Gastroesophageal sphincter (tissue), 3 donors: ENCODE measurements at regions not wholly inside any gene's neighbourhood (a gene's known extent, or its start where the extent isn't known, plus 50 kb on each side); places are given as distances from the start of the nearest gene placed in this dataset.

Experiments
- CTCF ChIP-seq, 4 experiments: fragments of 200-600 bp in 2 of 4; fragments of 450-650 bp in 2 of 4; sonication (generic) in 1 of 4; IDR thresholded peaks; one replicate each; pipeline ENCODE4 v1.5.1; 2017 to 2019; ENCODE audit warnings: antibody characterized with exemption in 4 of 4, mild to moderate bottlenecking in 2 of 4, moderate library complexity in 2 of 4
- EP300 ChIP-seq: sonication (generic); formaldehyde crosslinking; IDR thresholded peaks from one replicate; pipeline ENCODE4 v1.6.1; 2017; ENCODE audit warnings: antibody characterized with exemption, mild to moderate bottlenecking
- POLR2A ChIP-seq, 2 donors: fragments of 450-650 bp; IDR thresholded peaks; one replicate each; pipeline ENCODE4 v1.6.1; 2017; ENCODE audit warnings: antibody characterized with exemption in 2 of 2, mild to moderate bottlenecking in 2 of 2, moderate library complexity in 1 of 2
- POLR2AphosphoS5 ChIP-seq: sonication (generic); formaldehyde crosslinking; IDR thresholded peaks from one replicate; pipeline ENCODE4 v1.6.1; 2017; ENCODE audit warnings: antibody characterized with exemption

GRCh38 chr12:61860451-61860850, 399.8 kb upstream of the USP15 start:
- TF ChIP-seq CTCF (IDR thresholded peaks at IDR 0.05) (no peak), POLR2A (IDR thresholded peaks at IDR 0.05) (no peak), EP300 (no peak), POLR2AphosphoS5 (no peak)
